Body of pancreas (tissue), 4 donors: ENCODE measurements at regions not wholly inside any gene's neighbourhood (a gene's known extent, or its start where the extent isn't known, plus 50 kb on each side); places are given as distances from the start of the nearest gene placed in this dataset.

Experiments used
- ATAC-seq: fragments of 150-250 bp; one replicate; pipeline ENCODE4 v1.9.1; 2016
- DNase-seq, 4 donors: peaks; one replicate each; pipeline ENCODE4 v3.0.0-alpha.2; 2019
- H3K27ac ChIP-seq, 4 donors: fragments of 200-600 bp; sonication (generic); 1 replicate in 3 of 4; 2 replicates in 1 of 4; pipeline versions ENCODE4 v1.5.1 to v1.6.1; 2016 to 2019; ENCODE audit warnings: mild to moderate bottlenecking in 1 of 4, mixed read lengths in 1 of 4, moderate library complexity in 1 of 4
- H3K27me3 ChIP-seq, 2 donors: fragments of 200-600 bp; sonication (generic); one replicate each; pipeline ENCODE4 v1.6.0; 2016; ENCODE audit warnings: mild to moderate bottlenecking in 1 of 2
- H3K36me3 ChIP-seq, 2 donors: fragments of 200-600 bp; sonication (generic); replicated peaks in 1 of 2; 2 replicates each; pipeline ENCODE4 v1.5.1; 2016; ENCODE audit warnings: low read depth in 2 of 2; ENCODE audit not compliant: insufficient read depth in 1 of 2
- H3K4me1 ChIP-seq: fragments of 200-600 bp; sonication (generic); one replicate; pipeline ENCODE4 v1.6.0; 2016
- H3K4me3 ChIP-seq, 2 donors: fragments of 200-600 bp; sonication (generic); 1 replicate in 1 of 2; 2 replicates in 1 of 2; pipeline ENCODE4 v1.5.1; 2016 to 2019
- H3K9me3 ChIP-seq, 3 donors: fragments of 200-600 bp; sonication (generic); 1 replicate in 2 of 3; 2 replicates in 1 of 3; pipeline ENCODE4 v1.5.1; 2016
- CTCF ChIP-seq, 7 experiments: fragments of 450-650 bp in 4 of 7; fragments of 200-600 bp in 3 of 7; sonication (generic) in 3 of 7; IDR thresholded peaks; one replicate each; pipeline ENCODE4 v1.5.1; 2016 to 2019; ENCODE audit warnings: antibody characterized with exemption in 7 of 7
- POLR2A ChIP-seq, 3 donors: fragments of 450-650 bp; IDR thresholded peaks; one replicate each; pipeline ENCODE4 v1.6.1; 2016; ENCODE audit warnings: antibody characterized with exemption in 3 of 3, mild to moderate bottlenecking in 2 of 3
- WGBS, 2 donors: methylation state at CpG; one replicate each; pipeline ENCODE4 v1.1.5; 2017; 5-methylcytosine and 5-hydroxymethylcytosine counted together
- intact Hi-C: fragments of 100-400 bp; cut with DNase I; formaldehyde crosslinking; loops from one replicate; pipeline ENCODE4 v1.15.1; 2023

- no peak overlapping the region for H3K4me3 ChIP-seq
- 84 to 85% methylated on average over 9 of the region's 9 CpGs for WGBS, 2 donors
- intact Hi-C loops: no loop called here
- no peak for ATAC-seq
- H3K27me3 ChIP-seq: no peaks in the 10 kb centered on the region
- no peaks in the 10 kb centered on the region for H3K9me3 ChIP-seq
- no peak overlapping the region for H3K27ac ChIP-seq
- no peaks in the 10 kb centered on the region for H3K4me1 ChIP-seq
- no peak for DNase-seq
- no peaks in the 10 kb centered on the region for H3K36me3 ChIP-seq
- TF ChIP-seq CTCF (IDR thresholded peaks at IDR 0.05) (no peak), POLR2A (IDR thresholded peaks at IDR 0.05) (no peak)
Measured at GRCh38 chr5:123808461-123809380, 296.7 kb downstream of the CSNK1G3 start.

- no peak overlapping the region for H3K27ac ChIP-seq
- 63 to 65% methylated on average over 5 of the region's 5 CpGs for WGBS, 2 donors
- no peak for ATAC-seq
Measured at GRCh38 chr5:123807177-123807945, 295.4 kb downstream of the CSNK1G3 start.

GRCh38 chr5:123806644-123807043 lies 294.7 kb downstream of the CSNK1G3 start:
- Histone ChIP-seq H3K27me3 (no peaks in the 10 kb centered on the region), H3K4me1 (no peaks in the 10 kb centered on the region), H3K27ac (no peak overlapping the region), H3K4me3 (no peak overlapping the region), H3K9me3 (no peaks in the 10 kb centered on the region), H3K36me3 (no peaks in the 10 kb centered on the region)
- ATAC-seq (no peak), DNase-seq (no peak)
- intact Hi-C loops: no loop called here
- 85 to 88% methylated on average over 1 of the region's 1 CpG for WGBS, 2 donors
- TF ChIP-seq CTCF (IDR thresholded peaks at IDR 0.05) (no peak), POLR2A (IDR thresholded peaks at IDR 0.05) (no peak)

More at GRCh38 chr5:123807177-123807945, 295.4 kb downstream of the CSNK1G3 start:
- Histone ChIP-seq H3K9me3 (no peaks in the 10 kb centered on the region), H3K36me3 (no peaks in the 10 kb centered on the region), H3K4me3 (no peak overlapping the region), H3K4me1 (no peaks in the 10 kb centered on the region), H3K27me3 (no peaks in the 10 kb centered on the region)
- no peak for TF ChIP-seq POLR2A (IDR thresholded peaks at IDR 0.05)
- no peak for TF ChIP-seq CTCF (IDR thresholded peaks at IDR 0.05)
- intact Hi-C loops: no loop called here
- no peak for DNase-seq

DNA sequence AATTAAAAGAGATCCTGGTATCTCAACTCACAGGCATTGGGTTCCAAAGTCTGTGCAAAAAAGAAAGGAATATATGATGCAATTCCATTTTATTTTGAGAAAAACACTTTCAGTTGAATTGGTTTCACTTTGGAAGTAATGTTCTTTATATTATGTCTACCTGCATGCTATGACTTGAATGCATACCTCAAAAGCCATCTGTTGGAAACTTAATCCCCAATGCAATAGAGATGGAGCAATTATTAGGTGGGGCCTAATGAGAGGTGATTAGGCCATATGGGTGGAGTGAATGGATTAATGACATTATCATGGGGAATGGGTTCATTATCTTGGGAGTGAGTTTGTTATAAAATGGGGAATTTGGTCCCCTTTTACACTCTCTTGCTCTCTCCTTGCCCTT lies 293.3 kb downstream of the CSNK1G3 start:
- H3K4me3 ChIP-seq: no peak overlapping the region
- no peak for TF ChIP-seq CTCF (IDR thresholded peaks at IDR 0.05)
- TF ChIP-seq POLR2A (IDR thresholded peaks at IDR 0.05): no peak
- no peaks in the 10 kb centered on the region for H3K36me3 ChIP-seq
- no peak overlapping the region for H3K27ac ChIP-seq
- ATAC-seq (no peak), DNase-seq (no peak)
- no peaks in the 10 kb centered on the region for H3K9me3 ChIP-seq
- intact Hi-C loops: no loop called here
- no peaks in the 10 kb centered on the region for H3K4me1 ChIP-seq
- H3K27me3 ChIP-seq: no peaks in the 10 kb centered on the region
